Activated T-helper 1 cell treated with anti-CD3 and anti-CD28 coated beads, Interleukin-2, amount 50 U/mL, for 16 hours (primary cell): ENCODE measurements at regions not wholly inside any gene's neighbourhood (a gene's known extent, or its start where the extent isn't known, plus 50 kb on each side); places are given as distances from the start of the nearest gene placed in this dataset.
"Not testable (repeated sequence)": the region's sequence is repeated elsewhere in the genome, so short reads cannot be mapped to it uniquely, and the experiment has no call there.

Experiments used
- DNase-seq, 2 donors: peaks; one replicate each; pipeline ENCODE4 v3.0.0-alpha.2; 2020; ENCODE audit warnings: low read depth in 1 of 2, low spot score in 1 of 2

- DNase-seq, result no peak
Measured at GRCh38 chr9:95587021-95587964, 70.5 kb upstream of the PTCH1 start.

- DNase-seq, result no peak
Measured at GRCh38 chr9:95586326-95586725, 69.6 kb upstream of the PTCH1 start.

- no peak for DNase-seq
Measured at GRCh38 chr9:95585824-95586223, 69.1 kb upstream of the PTCH1 start.

- no peak for DNase-seq
Measured at GRCh38 chr9:95584176-95584575, 67.4 kb upstream of the PTCH1 start.

GRCh38 chr9:95581900-95582299, 65.1 kb upstream of the PTCH1 start:
- DNase-seq, result no peak

GRCh38 chr9:95580812-95581761, 64.3 kb upstream of the PTCH1 start:
- no peak for DNase-seq

- DNase-seq, result no peak
Measured at GRCh38 chr9:95574866-95575553, 58.2 kb upstream of the PTCH1 start.

- no peak for DNase-seq
Measured at GRCh38 chr9:95574176-95574575, 57.4 kb upstream of the PTCH1 start.

- DNase-seq, result no peak
Measured at GRCh38 chr9:95573463-95573862, 56.7 kb upstream of the PTCH1 start.

GRCh38 chr9:95572381-95573151, 55.8 kb upstream of the PTCH1 start:
- no peak for DNase-seq

- no peak for DNase-seq
Measured at GRCh38 chr9:95570646-95571045, 53.9 kb upstream of the PTCH1 start.

GRCh38 chr9:95570150-95570549, 53.4 kb upstream of the PTCH1 start:
- DNase-seq, result no peak

GRCh38 chr9:95568735-95569134, 52.0 kb upstream of the PTCH1 start:
- DNase-seq, result not testable (repeated sequence)
